Nephron (organoid): ENCODE measurements at regions not wholly inside any gene's neighbourhood (a gene's known extent, or its start where the extent isn't known, plus 50 kb on each side); places are given as distances from the start of the nearest gene placed in this dataset.

ENCODE experiments used
- H3K27ac Mint-ChIP-seq, 3 experiments: 2 replicates each; pipeline ENCODE4 v1.8.0; 2020; ENCODE audit warnings: mixed read lengths in 3 of 3, mild to moderate bottlenecking in 2 of 3, moderate library complexity in 1 of 3
- H3K27me3 Mint-ChIP-seq: 2 replicates; pipeline ENCODE4 v1.8.0; 2021; ENCODE audit warnings: low read depth, mild to moderate bottlenecking, moderate library complexity, mixed read lengths
- H3K36me3 Mint-ChIP-seq: 2 replicates; pipeline ENCODE4 v1.8.0; 2020; ENCODE audit warnings: low read depth, mixed read lengths
- H3K4me1 Mint-ChIP-seq: 2 replicates; pipeline ENCODE4 v1.8.0; 2020; ENCODE audit warnings: mixed read lengths
- H3K4me3 Mint-ChIP-seq, 3 experiments: 2 replicates each; pipeline ENCODE4 v1.8.0; 2020; ENCODE audit warnings: mild to moderate bottlenecking in 3 of 3, mixed read lengths in 3 of 3, moderate library complexity in 2 of 3
- H3K9me3 Mint-ChIP-seq: 2 replicates; pipeline ENCODE4 v1.8.0; 2020; ENCODE audit warnings: mixed read lengths
- CTCF ChIP-seq, 3 experiments: fragments of 200-600 bp; sonication (generic); IDR thresholded peaks; one replicate each; pipeline ENCODE4 v1.5.0; 2021; ENCODE audit warnings: antibody characterized with exemption in 3 of 3; ENCODE audit not compliant: unreplicated experiment in 3 of 3

GRCh38 chr3:171953301-171954022 is 85.9 kb upstream of the FNDC3B start:
- Mint-ChIP-seq H3K36me3 (no peaks in the 10 kb centered on the region), H3K27ac (peak overlapping the region; percentile 3 to 14 (median 7)), H3K27me3 (no peaks in the 10 kb centered on the region), H3K9me3 (no peaks in the 10 kb centered on the region), H3K4me3 (no peak overlapping the region), H3K4me1 (peaks cover 34% of the 10 kb centered on the region)
- no peak for TF ChIP-seq CTCF (IDR thresholded peaks at IDR 0.05; ENCODE audit: unreplicated experiment in 3 of 3)

DNA sequence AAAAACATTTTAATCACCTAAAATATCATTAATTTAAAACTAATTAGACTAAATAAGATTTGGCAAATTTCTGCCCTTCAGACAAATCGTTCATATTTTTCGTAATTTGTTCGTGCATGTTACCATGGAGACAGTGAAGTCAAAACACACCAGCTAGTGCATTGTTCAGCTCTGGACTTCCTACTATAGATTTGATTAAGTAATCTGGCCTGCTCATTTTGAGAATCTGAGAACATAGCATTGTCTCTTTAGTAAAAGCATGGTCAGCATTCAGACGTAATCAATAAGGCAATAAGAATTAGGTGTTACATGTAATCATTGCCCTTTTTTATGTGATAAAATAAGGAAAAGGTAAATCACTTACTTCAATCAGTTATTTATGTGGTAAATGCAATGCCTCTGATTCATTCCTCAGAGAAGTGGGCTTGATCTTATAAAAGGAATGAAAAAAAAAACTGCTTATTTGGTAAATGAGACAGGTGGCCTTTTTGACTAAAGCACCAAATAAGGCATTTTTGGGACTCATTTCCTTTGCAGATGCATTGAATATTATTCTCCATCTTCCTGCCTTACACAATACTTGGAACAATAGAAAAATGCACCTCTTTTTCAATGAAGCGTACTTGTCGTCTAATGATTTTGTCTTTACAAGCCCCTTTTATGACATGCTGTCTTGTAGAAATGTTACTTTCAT is 84.5 kb upstream of the FNDC3B start:
- no peak overlapping the region for H3K4me3 Mint-ChIP-seq
- no peaks in the 10 kb centered on the region for H3K9me3 Mint-ChIP-seq
- no peaks in the 10 kb centered on the region for H3K27me3 Mint-ChIP-seq
- H3K36me3 Mint-ChIP-seq = no peaks in the 10 kb centered on the region
- H3K4me1 Mint-ChIP-seq = peaks cover 33% of the 10 kb centered on the region
- TF ChIP-seq CTCF (IDR thresholded peaks at IDR 0.05; ENCODE audit: unreplicated experiment in 3 of 3) = no peak
- peak overlapping the region in 2 of 3 experiments; percentile 10 to 50 for H3K27ac Mint-ChIP-seq

- peaks cover 32% of the 10 kb centered on the region for H3K4me1 Mint-ChIP-seq
Measured at GRCh38 chr3:171955598-171955997, 83.8 kb upstream of the FNDC3B start.

GRCh38 chr3:171956181-171956683 is 83.1 kb upstream of the FNDC3B start:
- no peaks in the 10 kb centered on the region for H3K36me3 Mint-ChIP-seq
- H3K27ac Mint-ChIP-seq = no peak overlapping the region
- no peaks in the 10 kb centered on the region for H3K9me3 Mint-ChIP-seq
- H3K4me3 Mint-ChIP-seq = no peak overlapping the region
- no peak for TF ChIP-seq CTCF (IDR thresholded peaks at IDR 0.05; ENCODE audit: unreplicated experiment in 3 of 3)
- peaks cover 28% of the 10 kb centered on the region for H3K4me1 Mint-ChIP-seq
- H3K27me3 Mint-ChIP-seq = no peaks in the 10 kb centered on the region

More at GRCh38 chr3:171955598-171955997, 83.8 kb upstream of the FNDC3B start:
- TF ChIP-seq CTCF (IDR thresholded peaks at IDR 0.05; ENCODE audit: unreplicated experiment in 3 of 3) = no peak
- Mint-ChIP-seq H3K27me3 (no peaks in the 10 kb centered on the region), H3K36me3 (no peaks in the 10 kb centered on the region), H3K4me3 (no peak overlapping the region), H3K9me3 (no peaks in the 10 kb centered on the region), H3K27ac (peak overlapping the region in 1 of 3 experiments; percentile 50)

- no peaks in the 10 kb centered on the region for H3K27me3 Mint-ChIP-seq
- H3K9me3 Mint-ChIP-seq = no peaks in the 10 kb centered on the region
- H3K27ac Mint-ChIP-seq = no peak overlapping the region
- TF ChIP-seq CTCF (IDR thresholded peaks at IDR 0.05; ENCODE audit: unreplicated experiment in 3 of 3) = no peak
- peaks cover 28% of the 10 kb centered on the region for H3K4me1 Mint-ChIP-seq
- H3K4me3 Mint-ChIP-seq = no peak overlapping the region
- H3K36me3 Mint-ChIP-seq = no peaks in the 10 kb centered on the region
Measured at GRCh38 chr3:171956705-171957104, 82.7 kb upstream of the FNDC3B start.
